Stimulated activated CD8-positive, alpha-beta memory T cell treated with anti-CD3 and anti-CD28 coated beads, Interleukin-4, amount 100 ng/mL, for 24 hours (primary cell): ENCODE measurements at regions not wholly inside any gene's neighbourhood (a gene's known extent, or its start where the extent isn't known, plus 50 kb on each side); places are given as distances from the start of the nearest gene placed in this dataset.

Experiments used
- DNase-seq: peaks from one replicate; pipeline ENCODE4 v3.0.0-alpha.2; 2020; ENCODE audit warnings: low read depth

DNA sequence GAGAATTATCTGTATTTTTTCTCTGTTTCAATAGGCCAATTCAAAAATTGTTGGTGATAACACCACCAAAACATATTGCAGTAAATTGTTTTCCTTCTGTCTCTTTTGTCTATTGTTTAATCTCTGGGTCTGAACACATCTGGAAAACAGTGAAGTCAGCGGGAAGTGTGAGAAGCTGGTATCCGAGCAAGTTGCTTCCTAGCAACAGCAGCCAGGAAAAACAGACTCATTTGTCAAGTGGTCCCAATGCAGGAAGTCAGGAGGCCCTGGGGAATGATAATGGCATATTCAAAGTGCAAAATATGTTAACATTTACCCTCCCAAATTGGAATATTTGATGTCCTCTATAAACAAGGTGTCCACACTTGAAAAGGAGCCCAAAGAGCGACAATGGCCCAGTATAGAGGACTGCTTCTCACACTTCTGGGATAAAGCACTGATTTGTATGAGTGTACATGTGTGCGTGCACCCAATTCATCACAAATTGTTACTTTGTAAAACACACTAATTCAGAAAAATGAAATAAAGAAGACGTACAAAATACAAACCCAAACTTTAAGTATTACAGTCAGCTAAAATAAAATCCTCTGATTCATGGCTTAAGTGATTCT lies 515.0 kb downstream of the TBC1D4 start:
- DNase-seq: no peak

DNA sequence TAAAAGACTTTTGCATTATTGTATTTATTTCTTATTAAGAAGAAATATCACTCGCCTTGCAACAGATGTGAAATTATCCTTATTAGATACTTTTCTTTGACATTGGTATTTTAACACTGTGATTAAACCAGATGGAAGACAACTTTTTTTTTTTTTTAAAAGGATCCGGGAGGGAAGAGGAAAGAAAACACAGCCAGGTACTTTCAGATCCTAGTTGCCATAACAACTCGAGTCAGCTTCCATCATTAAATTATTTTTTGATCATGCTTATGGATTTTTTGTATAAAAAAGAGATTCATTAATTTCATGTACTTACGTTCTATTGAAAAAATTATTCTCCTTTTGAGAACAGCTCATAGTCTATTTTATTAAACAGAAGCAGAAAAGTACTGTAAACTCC lies 515.7 kb downstream of the TBC1D4 start:
- no peak for DNase-seq

DNA sequence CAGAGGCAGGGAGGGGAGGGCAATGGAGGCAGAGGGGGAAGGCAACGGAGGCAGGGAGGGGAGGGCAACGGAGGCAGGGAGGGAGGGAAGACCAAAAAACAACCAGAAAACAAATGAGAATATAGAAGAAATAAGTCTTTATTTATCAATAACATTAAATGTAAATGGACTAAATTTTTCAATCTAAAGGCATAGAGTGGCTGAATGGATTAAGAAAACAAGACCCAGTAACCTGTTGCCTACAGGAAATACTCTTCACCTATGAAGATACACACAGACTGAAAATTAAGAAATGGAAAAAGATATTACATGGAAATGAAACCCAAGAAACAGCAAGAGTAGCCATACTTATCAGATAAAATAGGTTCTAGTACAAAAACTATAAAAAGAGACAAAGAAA lies 536.3 kb downstream of the TBC1D4 start:
- no peak for DNase-seq

DNA sequence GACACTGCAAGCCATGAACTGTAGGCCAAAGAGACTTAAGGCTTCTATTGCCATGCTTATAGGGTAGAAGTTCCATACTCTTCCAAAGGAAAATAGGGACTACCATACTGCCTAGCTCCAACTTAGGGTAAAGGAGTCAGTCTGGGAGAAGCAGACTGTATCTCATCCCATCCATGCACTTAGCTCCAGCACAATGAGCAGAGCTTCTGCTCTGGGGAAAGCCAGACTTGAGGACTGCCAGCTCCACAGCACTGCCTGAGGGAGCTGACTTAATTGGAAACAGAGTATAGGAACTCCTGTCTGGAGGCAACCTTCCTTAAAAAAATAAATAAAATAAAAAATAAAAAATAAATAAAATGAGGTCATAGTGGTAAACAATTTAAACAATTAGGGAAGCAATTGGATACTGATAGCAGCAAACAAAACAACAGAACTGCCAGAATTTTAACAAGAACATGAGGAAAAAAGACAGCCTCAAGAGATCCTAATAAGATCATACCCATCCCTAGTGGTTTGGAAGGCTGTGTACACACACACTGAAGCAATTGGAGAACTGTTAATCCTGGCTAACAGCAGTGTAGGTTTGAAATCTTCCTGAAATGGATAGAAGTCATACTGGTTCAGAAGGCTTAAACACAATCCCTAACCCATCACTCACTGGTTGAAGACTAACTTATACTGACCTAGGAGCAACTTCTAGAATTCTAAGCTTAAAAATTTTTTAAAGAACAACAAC lies 550.1 kb downstream of the TBC1D4 start:
- DNase-seq: no peak

DNA sequence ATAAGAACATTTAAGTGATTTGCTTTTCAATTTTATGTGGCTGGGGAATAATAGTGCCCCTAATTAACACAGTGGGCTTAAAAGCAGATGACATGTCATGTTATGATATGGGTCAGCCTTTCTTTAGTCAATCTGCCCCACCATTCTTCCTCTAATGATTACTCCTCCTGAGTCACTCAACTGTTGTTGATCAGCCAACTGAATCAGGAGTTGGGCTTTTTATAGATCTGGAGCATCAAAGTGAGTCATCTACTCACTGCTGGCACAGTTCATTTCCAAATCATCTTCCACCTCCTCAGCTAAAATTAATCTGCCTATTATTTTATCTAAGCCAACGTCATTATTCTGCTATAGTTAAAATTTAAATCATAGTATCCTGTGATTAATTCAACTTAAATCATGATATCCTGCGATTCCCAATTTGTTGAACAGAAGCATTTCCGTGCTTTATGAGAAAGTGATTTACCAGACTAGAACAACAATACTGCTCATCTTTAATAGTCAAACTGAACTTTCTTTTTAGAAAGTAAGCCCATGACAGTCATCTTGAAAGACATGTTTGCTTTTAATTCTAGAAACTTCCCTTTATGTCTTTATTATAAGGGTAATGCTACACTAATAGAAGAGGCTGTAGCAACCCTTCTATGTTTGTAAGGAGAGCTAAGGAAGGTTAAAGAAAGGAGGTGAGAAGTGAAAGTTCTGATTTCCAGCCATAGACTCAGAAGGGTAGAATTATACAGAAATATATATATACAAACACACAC lies 551.4 kb downstream of the TBC1D4 start:
- no peak for DNase-seq

DNA sequence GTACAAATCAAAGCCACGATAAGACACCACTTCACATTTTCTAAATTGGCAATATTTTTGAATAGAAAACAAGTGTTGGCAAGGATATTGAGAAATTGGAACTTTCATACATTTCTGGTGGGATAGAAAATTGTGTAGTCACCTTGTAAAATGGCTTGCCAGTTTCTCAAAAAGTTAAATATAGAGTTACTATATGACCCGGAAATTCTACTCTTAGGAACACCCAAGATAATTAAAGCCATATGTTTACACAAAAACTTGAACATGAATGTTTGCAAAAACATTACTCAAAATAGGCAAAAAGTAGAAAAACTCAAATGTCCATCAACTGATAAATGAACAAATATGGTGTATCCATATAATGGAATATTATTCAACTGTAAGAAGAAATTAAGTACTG lies 552.5 kb downstream of the TBC1D4 start:
- no peak for DNase-seq

DNA sequence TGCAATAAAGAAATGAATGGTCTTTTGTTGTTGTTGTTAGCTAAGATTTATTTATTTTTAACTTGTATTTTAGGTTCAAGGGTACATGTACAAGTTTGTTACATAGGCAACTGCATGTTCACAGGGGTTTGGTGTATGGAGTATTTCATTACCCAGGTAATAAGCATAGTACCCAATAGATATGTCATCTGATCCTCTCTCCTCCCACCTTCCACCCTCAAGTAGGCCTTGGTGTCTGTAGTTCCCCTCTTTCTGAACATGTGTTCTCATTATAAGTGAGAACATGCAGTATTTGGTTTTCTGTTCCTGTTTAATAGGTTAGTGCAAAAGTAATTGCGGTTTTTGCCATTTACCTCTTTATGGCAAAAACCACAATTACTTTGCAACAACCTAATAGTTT lies 554.1 kb downstream of the TBC1D4 start:
- no peak for DNase-seq

DNA sequence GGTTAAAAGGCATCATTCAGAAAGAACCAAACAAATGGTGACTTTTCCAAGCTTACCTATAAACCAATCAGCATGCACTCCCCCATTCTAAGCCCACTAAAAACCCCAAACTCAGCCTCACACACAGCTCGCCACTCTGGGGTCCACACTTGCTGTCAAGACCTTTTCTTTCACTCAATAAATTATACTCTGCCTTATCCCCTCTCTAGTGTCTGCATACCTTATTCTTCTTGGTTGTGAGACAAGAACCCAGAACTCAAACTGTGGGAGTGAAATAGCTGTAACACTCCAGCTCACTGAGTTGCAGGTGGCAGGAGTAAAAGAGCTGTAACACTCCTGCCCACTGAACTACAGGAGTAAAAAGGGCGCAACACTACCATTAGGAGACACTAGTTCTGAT lies 559.0 kb downstream of the TBC1D4 start:
- DNase-seq: no peak

DNA sequence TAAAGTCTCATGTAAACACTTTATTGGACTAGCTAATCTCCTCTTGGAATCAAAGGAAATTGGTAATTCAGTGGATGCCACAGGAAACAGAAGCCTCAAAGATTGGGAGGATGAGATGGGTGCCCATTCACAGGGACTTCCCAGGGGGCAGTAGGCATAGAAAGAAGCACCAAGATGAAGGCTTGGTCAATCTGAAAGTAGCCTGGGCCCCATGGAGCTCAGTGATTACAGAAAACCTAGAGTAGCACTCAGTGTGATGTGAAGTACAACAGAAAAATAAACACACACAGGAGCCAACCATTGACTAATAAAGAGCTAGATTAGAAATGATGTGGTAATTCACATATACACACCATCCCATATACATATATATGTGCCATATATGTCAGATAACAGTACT lies 560.6 kb downstream of the TBC1D4 start:
- no peak for DNase-seq

DNA sequence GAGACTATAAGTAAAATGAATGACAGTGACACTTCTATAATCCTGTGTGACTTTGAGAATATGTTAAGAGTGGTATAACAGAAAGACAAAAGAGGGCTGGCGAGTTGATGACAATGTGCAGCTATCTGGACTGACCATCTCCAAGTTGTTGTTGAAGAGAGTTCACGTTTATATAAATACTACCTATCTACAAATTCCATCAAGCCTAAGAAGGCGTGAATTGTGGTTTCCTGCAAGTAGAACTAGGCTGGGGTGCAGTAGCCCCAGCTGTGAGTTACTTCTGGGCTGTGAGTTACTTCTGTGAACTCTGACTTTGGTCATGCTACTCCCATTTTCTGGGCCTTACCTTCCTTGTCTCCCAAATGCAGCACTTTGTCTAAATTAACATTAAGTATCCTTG lies 561.0 kb downstream of the TBC1D4 start:
- DNase-seq: no peak

DNA sequence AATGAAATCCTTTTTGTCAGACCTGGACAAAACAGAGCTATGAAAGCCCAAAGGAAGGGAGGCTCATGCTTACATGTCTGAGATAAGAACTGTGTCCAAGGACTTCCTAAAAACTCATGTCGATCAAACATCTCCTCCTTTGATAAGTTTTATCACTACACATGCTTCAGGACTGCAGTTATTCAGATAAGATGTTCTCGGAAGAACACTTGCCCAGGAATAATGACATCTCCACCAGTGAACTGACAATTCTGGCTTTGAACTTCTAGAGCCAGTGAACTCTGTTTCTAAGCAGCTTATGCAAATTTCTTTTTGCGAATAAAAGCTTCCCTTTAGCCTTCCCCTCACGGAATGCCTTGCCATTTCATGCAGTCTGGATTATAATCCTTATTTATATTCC lies 561.6 kb downstream of the TBC1D4 start:
- no peak for DNase-seq

DNA sequence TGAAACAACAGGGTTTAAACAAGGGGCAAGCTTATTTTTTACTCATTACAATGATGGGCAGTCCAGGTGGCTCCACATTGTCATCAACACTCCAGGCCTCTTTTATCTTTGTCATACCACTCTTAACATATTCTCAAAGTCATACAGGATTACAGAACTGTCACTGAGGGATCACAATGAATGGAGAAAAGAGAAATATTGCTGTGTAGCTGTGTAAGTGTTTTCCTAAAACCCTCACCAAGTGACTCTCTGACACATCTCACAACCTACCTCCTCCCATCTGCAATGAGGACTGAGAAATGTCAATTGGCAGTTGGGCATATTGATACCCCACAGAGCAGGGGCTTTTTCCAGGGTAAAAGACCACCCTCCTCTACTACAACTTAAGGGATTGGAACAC lies 562.1 kb downstream of the TBC1D4 start:
- no peak for DNase-seq

DNA sequence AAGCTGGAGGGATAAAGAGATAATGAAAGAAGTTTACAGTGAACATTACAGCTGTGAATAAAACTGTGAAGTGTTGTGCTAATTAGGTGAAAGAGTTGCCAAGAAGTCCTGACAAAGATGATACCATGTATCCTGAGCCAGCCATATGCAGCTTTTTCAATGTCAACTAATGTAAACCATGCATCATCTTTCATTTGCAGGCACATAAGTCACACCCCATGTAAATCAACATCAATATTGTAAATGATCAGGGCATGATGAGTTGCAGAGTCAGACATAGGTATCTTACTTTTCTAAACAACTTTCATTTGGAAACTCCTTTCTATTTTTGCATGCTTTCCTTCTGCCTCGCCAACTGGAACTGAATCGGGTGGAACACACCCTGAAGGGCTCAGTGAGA lies 569.1 kb downstream of the TBC1D4 start:
- no peak for DNase-seq

DNA sequence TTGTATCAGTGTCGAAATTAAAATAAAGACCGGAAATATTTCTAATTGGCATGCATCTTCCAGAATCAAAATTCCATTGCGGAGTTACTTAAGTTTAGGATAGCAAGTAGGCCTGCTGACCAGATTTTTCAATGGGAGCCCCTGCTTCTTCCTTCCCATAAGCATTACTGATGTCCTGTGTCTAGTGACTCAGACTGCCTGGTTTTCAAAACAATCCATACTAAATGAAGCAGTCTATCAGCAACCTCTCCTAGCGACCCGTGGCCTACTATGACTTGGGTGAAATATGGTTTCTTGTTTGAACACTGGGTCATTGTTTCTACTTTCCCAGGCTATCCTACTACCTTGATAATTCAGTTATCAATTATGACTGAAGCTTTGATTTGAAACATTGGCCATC lies 571.6 kb downstream of the TBC1D4 start:
- DNase-seq: no peak

DNA sequence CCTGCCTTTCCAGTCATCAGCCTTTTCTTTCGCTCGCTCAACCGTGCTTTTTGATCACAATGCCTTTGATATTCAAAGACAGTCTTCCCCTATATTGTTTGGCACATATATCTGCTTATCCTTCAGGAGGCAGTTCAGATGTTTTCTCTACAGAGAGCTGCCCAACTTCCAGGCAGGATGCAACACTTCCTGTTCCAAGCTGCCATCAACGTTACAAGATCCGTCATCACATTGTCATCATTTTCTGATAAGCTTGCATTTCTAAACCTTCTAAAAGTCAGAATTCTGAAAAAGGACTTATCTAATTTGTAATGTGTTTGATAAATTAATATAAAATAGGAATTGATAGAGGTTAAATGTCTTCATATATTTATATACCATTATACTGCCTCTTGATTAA lies 574.2 kb downstream of the TBC1D4 start:
- DNase-seq: no peak

DNA sequence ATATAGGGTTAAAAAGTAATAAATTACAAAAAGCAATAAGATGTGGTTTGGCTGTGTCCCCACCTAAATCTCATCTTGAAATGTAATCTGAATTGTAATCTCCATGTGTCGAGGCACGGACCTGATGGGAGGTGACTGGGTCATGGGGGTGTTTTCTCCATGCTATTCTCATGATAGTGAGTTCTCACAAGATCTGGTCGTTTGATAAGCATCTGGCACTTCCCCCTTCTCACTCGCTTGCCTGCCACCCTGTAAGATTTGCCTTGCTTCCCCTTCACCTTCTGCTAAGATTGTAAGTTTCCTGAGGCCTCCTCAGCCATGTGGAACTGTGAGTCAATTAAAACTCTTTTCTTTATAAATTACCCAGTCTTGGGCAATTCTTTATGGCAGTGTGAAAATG lies 577.4 kb downstream of the TBC1D4 start:
- DNase-seq: no peak

DNA sequence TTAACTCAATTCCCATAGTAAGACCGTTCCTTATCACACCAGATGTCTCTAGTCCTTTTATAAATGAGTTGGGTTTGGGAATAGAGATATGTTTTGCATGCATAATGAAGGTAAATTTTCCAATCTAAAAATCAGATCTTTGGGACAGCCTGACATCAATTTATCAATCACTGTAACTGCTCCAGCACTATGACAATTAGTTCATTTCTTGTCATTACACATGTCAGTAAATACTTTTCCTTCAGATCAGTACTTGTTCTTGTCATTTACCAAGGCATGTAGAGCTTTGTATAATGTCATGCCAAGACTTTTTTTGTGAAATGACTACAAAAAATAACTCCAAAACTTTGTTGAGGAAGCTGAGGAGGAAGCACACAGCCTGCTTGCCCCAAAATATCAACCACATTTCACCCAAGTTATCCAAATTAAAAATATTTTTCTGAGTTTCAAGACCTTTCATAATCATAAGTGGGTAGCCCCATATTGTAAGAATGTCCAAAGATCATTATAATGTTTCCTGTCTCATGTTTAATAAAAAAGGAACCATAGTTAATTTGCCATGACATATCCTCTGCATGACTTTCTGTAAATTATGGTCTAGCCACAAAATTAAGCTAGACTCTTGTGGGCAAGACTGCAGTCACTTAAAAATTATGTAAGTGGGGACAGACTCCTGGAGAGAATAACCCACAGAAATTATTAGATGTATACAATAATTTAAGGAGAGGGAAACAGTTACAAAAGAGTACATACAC lies 586.8 kb downstream of the TBC1D4 start:
- no peak for DNase-seq

DNA sequence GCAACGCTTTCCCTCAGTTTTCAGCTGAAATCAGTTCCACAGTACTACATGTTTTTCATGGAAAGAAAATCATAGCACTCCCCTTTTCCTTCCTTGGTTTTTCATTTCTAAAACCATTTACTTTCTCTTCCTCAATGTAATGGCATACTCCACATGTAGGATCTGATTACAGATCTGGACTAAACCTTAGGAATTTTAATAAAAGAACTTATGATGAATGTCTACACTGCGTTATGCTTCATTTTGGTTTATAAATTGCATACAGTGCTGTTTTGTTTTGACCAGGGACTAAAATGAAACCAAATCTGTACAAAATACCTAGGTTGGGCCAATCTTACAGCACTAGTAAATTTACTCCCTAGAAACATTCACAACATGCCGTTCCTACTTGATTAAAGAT lies 589.9 kb downstream of the TBC1D4 start:
- DNase-seq: no peak

DNA sequence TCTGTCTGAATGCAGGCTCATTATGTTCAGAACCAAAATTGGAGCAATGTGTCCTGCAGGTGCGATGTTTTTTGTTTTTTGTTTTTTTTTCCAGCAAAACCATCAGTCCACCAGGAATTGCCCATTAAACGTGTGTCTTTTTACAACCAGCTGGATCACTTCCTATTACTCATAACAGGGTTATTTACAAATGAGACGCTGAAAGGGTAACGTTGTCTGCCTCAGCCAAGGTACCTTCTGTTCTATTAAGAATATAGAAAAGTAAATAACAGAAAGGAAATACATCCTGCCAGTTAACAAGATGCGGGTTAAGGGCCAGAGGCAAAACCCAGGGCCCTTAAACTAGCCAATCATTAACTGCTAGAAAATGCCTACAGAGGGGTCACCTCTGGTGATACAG lies 590.4 kb downstream of the TBC1D4 start:
- DNase-seq: no peak

DNA sequence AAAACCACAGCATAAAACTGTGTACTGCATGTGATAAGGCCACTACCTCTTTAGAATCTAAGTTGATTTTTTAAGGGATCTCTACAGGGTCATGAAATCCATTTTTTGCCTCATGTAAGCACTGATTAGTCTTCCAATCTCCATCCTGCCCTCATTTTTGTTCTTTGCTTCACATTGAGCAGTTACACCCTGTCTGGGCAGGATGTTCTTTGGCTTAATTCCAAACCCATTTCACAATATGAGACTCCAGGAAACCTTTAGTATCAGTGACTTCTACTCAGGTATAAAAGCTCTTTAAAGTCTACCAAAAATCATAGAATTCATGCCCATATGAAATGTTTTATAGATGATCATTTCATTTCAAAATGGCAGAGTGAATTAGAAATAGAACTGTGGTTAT lies 592.6 kb downstream of the TBC1D4 start:
- DNase-seq: no peak

DNA sequence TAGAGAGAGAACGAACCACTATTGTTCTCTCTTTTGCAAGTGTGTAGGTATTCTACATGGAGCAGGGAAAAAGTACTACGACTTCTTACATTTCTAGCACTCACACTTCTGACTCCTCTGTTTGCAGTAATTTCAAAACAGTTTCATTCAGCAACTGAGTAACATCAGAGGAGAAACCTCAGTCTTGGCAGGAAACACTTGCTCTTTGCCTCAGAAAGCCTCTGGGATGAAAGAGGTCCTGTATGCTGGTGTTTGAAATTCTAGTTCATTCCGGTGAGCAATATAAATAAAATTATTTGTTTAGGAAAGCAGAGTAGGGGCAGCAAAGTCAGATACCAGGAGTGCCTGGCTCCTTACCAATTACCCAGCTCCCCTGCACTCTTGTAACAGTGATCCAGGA lies 595.5 kb downstream of the TBC1D4 start:
- no peak for DNase-seq

DNA sequence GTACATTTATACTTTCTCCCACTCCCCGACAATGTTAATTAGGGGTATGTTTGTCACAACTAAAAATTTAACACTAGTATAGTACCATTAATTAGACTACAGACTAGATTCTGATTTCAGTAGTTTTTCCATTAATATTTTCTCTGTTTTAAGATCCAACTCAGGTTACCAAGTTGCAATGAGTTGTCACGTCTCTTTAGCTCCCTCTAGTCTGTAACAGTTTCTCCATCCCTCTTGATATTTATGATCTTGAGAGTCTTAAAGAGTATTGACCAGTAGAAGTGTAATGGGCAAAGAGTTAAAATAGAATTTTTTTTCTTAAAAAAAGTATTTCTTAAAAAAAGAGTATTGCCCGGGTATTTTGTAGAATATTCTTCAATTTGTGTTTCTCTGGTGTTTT lies 598.1 kb downstream of the TBC1D4 start:
- DNase-seq: no peak
